Endodermal cell (in vitro differentiated cells): ENCODE measurements at regions not wholly inside any gene's neighbourhood (a gene's known extent, or its start where the extent isn't known, plus 50 kb on each side); places are given as distances from the start of the nearest gene placed in this dataset.

Source experiments
- DNase-seq: peaks from one replicate; pipeline ENCODE4 v3.0.0-alpha.2; 2017
- H3K27ac ChIP-seq: 2 replicates; pipeline ENCODE4 v1.5.1; 2013; ENCODE audit warnings: mild to moderate bottlenecking, low read depth, low read length, moderate library complexity
- H3K27me3 ChIP-seq: 2 replicates; pipeline ENCODE4 v1.6.1; 2013; ENCODE audit warnings: mild to moderate bottlenecking, low read length, moderate library complexity; ENCODE audit not compliant: insufficient read depth, control insufficient read depth, poor library complexity, severe bottlenecking
- H3K36me3 ChIP-seq: 2 replicates; pipeline ENCODE4 v1.7.0; 2013; ENCODE audit warnings: mild to moderate bottlenecking, low read length, moderate library complexity; ENCODE audit not compliant: control insufficient read depth, insufficient read depth
- H3K4me1 ChIP-seq: one replicate; pipeline ENCODE4 v1.7.0; 2013; ENCODE audit warnings: low read length; ENCODE audit not compliant: control insufficient read depth, insufficient read depth
- H3K4me3 ChIP-seq: 2 replicates; pipeline ENCODE4 v1.5.1; 2013; ENCODE audit warnings: mild to moderate bottlenecking, low read length, moderate library complexity
- H3K9ac ChIP-seq: 2 replicates; pipeline ENCODE4 v1.6.1; 2013; ENCODE audit warnings: mild to moderate bottlenecking, low read length, moderate library complexity; ENCODE audit not compliant: poor library complexity, severe bottlenecking; ENCODE audit errors: extremely low read depth
- H3K9me3 ChIP-seq: 2 replicates; pipeline ENCODE4 v1.6.1; 2013; ENCODE audit warnings: mild to moderate bottlenecking, low read length, moderate library complexity; ENCODE audit not compliant: control insufficient read depth
- H3K27ac Mint-ChIP-seq: 2 replicates; pipeline ENCODE4 v1.8.0; 2020; ENCODE audit warnings: mixed read lengths
- H3K27me3 Mint-ChIP-seq: 2 replicates; pipeline ENCODE4 v1.8.0; 2021; ENCODE audit warnings: mild to moderate bottlenecking, mixed read lengths; ENCODE audit not compliant: insufficient read depth
- H3K36me3 Mint-ChIP-seq: 2 replicates; pipeline ENCODE4 v1.8.0; 2020; ENCODE audit warnings: low read depth, mixed read lengths
- H3K4me1 Mint-ChIP-seq: 2 replicates; pipeline ENCODE4 v1.8.0; 2020; ENCODE audit warnings: mixed read lengths
- H3K4me3 Mint-ChIP-seq: 2 replicates; pipeline ENCODE4 v1.8.0; 2020; ENCODE audit warnings: mild to moderate bottlenecking, moderate library complexity, mixed read lengths
- H3K9me3 Mint-ChIP-seq: 2 replicates; pipeline ENCODE4 v1.8.0; 2020; ENCODE audit warnings: mild to moderate bottlenecking, mixed read lengths
- WGBS, 2 experiments: methylation state at CpG; one replicate each; pipeline versions ENCODE4 v1.1.5 to v1.1.7; 2013; ENCODE audit warnings: missing lambda C conversion rate in 2 of 2, mixed read lengths in 1 of 2; ENCODE audit not compliant: insufficient coverage in 1 of 2, insufficient read length in 1 of 2; 5-methylcytosine and 5-hydroxymethylcytosine counted together
- TF ChIP-seq, protein P1 (sequence below): fragments of 200-600 bp; sonication (generic); conservative IDR thresholded peaks from 2 replicates; pipeline ENCODE4 v1.5.0; 2021; ENCODE audit warnings: antibody characterized with exemption, mild to moderate bottlenecking

DNA sequence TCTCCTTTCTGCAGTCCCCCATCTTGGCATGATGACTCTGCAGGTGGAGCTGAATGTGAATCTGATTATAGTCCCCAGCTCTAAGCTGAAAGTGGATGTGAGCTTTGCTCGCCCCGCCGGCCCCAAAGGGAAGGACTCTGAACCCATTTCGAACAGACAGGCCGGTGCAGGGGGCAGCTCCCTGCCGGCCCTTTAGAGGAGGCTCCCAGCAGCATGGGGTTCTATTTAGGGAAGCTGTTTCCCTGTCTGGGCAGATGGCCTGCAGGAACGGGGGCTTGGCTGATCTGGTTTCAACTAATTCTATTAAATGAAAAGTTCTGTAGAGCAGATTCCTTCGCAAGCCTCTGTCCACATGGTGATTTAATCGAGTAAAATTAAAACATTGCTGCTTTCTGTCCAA lies 104.8 kb upstream of the MSX1 start:
- Histone ChIP-seq H3K27me3 (no peaks in the 10 kb centered on the region), H3K9ac (no peak overlapping the region), H3K36me3 (no peaks in the 10 kb centered on the region), H3K4me1 (peaks cover 5% of the 10 kb centered on the region), H3K9me3 (no peaks in the 10 kb centered on the region), H3K4me3 (no peak overlapping the region), H3K27ac (no peak overlapping the region)
- no peaks in the 10 kb centered on the region for H3K9me3 Mint-ChIP-seq
- H3K36me3 Mint-ChIP-seq, result no peaks in the 10 kb centered on the region
- 73 to 83% methylated on average over 6 to 9 of the region's 9 CpGs for WGBS, 2 experiments
- DNase-seq, result no peak
- H3K4me1 Mint-ChIP-seq, result peaks cover 12% of the 10 kb centered on the region
- peaks cover 16% of the 10 kb centered on the region for H3K27me3 Mint-ChIP-seq
- no peak overlapping the region for H3K4me3 Mint-ChIP-seq
- TF ChIP-seq, protein P1, sequence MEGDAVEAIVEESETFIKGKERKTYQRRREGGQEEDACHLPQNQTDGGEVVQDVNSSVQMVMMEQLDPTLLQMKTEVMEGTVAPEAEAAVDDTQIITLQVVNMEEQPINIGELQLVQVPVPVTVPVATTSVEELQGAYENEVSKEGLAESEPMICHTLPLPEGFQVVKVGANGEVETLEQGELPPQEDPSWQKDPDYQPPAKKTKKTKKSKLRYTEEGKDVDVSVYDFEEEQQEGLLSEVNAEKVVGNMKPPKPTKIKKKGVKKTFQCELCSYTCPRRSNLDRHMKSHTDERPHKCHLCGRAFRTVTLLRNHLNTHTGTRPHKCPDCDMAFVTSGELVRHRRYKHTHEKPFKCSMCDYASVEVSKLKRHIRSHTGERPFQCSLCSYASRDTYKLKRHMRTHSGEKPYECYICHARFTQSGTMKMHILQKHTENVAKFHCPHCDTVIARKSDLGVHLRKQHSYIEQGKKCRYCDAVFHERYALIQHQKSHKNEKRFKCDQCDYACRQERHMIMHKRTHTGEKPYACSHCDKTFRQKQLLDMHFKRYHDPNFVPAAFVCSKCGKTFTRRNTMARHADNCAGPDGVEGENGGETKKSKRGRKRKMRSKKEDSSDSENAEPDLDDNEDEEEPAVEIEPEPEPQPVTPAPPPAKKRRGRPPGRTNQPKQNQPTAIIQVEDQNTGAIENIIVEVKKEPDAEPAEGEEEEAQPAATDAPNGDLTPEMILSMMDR, result no peak
- no peak overlapping the region for H3K27ac Mint-ChIP-seq

DNA sequence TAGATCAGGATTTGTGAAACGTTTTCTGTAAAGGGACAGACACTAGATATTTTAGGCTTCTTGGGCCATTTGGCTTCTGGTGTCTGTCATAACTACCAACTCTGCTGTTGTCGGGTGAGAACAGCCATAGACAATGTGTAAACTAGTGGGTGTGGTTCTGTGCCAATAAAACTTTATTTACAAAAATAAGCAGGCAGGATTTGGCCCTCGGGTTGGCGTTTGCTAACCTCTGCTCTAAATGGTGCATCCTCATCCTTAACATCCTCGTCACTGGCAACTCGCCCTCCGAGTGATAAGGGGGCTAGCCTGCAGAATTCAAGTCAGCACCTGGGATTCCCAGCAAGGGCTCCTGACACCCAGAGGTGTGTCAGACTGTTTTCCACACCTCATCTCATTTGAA lies 105.8 kb upstream of the MSX1 start:
- no peak for DNase-seq
- Histone ChIP-seq H3K36me3 (no peaks in the 10 kb centered on the region), H3K4me1 (peaks cover 3% of the 10 kb centered on the region), H3K9ac (no peak overlapping the region), H3K9me3 (no peaks in the 10 kb centered on the region), H3K27me3 (no peaks in the 10 kb centered on the region), H3K4me3 (no peak overlapping the region), H3K27ac (no peak overlapping the region)
- TF ChIP-seq, protein P1, result no peak
- Mint-ChIP-seq H3K36me3 (no peaks in the 10 kb centered on the region), H3K4me1 (peaks cover 4% of the 10 kb centered on the region), H3K27me3 (peaks cover 16% of the 10 kb centered on the region), H3K4me3 (no peak overlapping the region), H3K9me3 (peaks cover 2% of the 10 kb centered on the region), H3K27ac (no peak overlapping the region)
- WGBS, 2 experiments, result 93 to 100% methylated on average over 1 to 7 of the region's 7 CpGs

DNA sequence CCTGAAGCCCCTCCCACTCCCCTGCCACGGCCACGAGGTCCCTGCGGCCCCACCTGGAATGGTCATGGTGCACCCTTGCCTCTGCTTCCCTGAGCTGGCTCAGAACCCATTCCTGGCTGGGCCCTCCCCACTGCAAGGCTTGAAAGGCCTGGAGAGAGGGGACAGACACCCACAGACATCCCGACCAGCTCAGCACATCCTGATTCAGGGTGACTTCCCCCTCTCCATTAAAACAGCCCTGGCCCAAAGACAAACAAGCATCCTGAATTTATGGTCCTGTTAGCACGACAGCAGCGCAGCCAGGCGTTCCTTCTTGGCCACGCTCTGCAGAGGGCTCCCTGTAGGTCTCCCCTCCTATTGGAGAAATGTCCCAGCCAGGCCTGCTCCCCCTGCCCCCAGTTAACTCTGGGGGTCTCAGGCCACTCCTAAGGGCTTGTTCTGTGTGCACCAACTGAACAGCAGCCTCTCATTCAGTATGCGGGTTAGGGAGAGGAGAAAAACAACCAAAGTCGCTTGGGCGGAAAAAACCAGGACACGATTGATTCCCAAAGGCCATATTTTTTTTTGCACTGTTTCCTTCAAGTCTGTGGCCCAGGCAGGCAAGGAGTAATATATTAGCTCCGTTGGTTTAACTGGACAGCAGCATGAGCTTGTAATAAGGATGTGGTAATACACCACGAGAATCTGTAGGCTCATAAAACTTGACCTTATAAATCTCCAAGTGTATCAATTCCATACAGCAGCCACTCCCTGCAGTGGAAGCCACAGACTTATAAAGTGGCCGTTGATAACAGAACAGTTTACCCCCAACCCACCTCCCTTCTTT lies 106.7 kb upstream of the MSX1 start:
- 90 to 95% methylated on average over 6 to 15 of the region's 15 CpGs for WGBS, 2 experiments
- Histone ChIP-seq H3K27me3 (no peaks in the 10 kb centered on the region), H3K9me3 (no peaks in the 10 kb centered on the region), H3K36me3 (no peaks in the 10 kb centered on the region), H3K4me3 (no peak overlapping the region), H3K27ac (no peak overlapping the region), H3K9ac (no peak overlapping the region), H3K4me1 (peaks cover 3% of the 10 kb centered on the region)
- Mint-ChIP-seq H3K4me1 (peaks cover 5% of the 10 kb centered on the region), H3K27me3 (peaks cover 17% of the 10 kb centered on the region), H3K27ac (no peak overlapping the region), H3K4me3 (no peak overlapping the region), H3K36me3 (no peaks in the 10 kb centered on the region), H3K9me3 (peaks cover 4% of the 10 kb centered on the region)
- TF ChIP-seq, protein P1, result no peak
- no peak for DNase-seq
